ENCODE measurements at regions not wholly inside any gene's neighbourhood (a gene's known extent, or its start where the extent isn't known, plus 50 kb on each side); places are given as distances from the start of the nearest gene placed in this dataset.

GRCh38 chr16:26688105-26688504, 378.6 kb upstream of the C16orf82 start:
- no peak overlapping the region for H3K4me3 ChIP-seq (ENCODE audit: low read length in 2 of 2)
- H3K4me1 ChIP-seq (ENCODE audit: control insufficient read depth in 1 of 2, insufficient read depth in 2 of 2, low read length in 2 of 2) = no peaks in the 10 kb centered on the region
- no peaks in the 10 kb centered on the region for H3K27me3 ChIP-seq (ENCODE audit: control insufficient read depth in 1 of 2, insufficient read depth in 2 of 2, low read length in 1 of 2)
- DNase-seq (no peak), ATAC-seq (ENCODE audit: low FRiP score) (no peak)
- intact Hi-C loops (cut with DNase I) = no loop called here
- 51 to 59% methylated on average over 2 of the region's 2 CpGs for WGBS, 2 donors
- no peak overlapping the region for H3K27ac ChIP-seq (ENCODE audit: low read depth in 1 of 2, low read length in 2 of 2)
- no peaks in the 10 kb centered on the region for H3K36me3 ChIP-seq (ENCODE audit: control insufficient read depth in 1 of 2, insufficient read depth in 2 of 2, low read length in 1 of 2)
- peaks cover 3% of the 10 kb centered on the region for H3K9me3 ChIP-seq (ENCODE audit: control insufficient read depth, low read length)

- H3K36me3 ChIP-seq (ENCODE audit: control insufficient read depth in 1 of 2, insufficient read depth in 2 of 2, low read length in 1 of 2) = no peaks in the 10 kb centered on the region
- peaks cover 3% of the 10 kb centered on the region for H3K9me3 ChIP-seq (ENCODE audit: control insufficient read depth, low read length)
- H3K4me1 ChIP-seq (ENCODE audit: control insufficient read depth in 1 of 2, insufficient read depth in 2 of 2, low read length in 2 of 2) = no peaks in the 10 kb centered on the region
- intact Hi-C loops (cut with DNase I) = no loop called here
- ATAC-seq (ENCODE audit: low FRiP score) (no peak), DNase-seq (no peak)
- H3K27me3 ChIP-seq (ENCODE audit: control insufficient read depth in 1 of 2, insufficient read depth in 2 of 2, low read length in 1 of 2) = no peaks in the 10 kb centered on the region
- no peak overlapping the region for H3K27ac ChIP-seq (ENCODE audit: low read depth in 1 of 2, low read length in 2 of 2)
- H3K4me3 ChIP-seq (ENCODE audit: low read length in 2 of 2) = no peak overlapping the region
- 60 to 61% methylated on average over 7 of the region's 7 CpGs for WGBS, 2 donors
Observed at GRCh38 chr16:26688699-26689098, 378.0 kb upstream of the C16orf82 start.

- H3K4me3 ChIP-seq (ENCODE audit: low read length in 2 of 2) = no peak overlapping the region
- intact Hi-C loops (cut with DNase I) = no loop called here
- 53 to 75% methylated on average over 1 of the region's 1 CpG for WGBS, 2 donors
- DNase-seq (no peak), ATAC-seq (ENCODE audit: low FRiP score) (no peak)
- no peak overlapping the region for H3K27ac ChIP-seq (ENCODE audit: low read depth in 1 of 2, low read length in 2 of 2)
- H3K27me3 ChIP-seq (ENCODE audit: control insufficient read depth in 1 of 2, insufficient read depth in 2 of 2, low read length in 1 of 2) = no peaks in the 10 kb centered on the region
- H3K36me3 ChIP-seq (ENCODE audit: control insufficient read depth in 1 of 2, insufficient read depth in 2 of 2, low read length in 1 of 2) = no peaks in the 10 kb centered on the region
- peaks cover 4% of the 10 kb centered on the region for H3K9me3 ChIP-seq (ENCODE audit: control insufficient read depth, low read length)
- no peaks in the 10 kb centered on the region for H3K4me1 ChIP-seq (ENCODE audit: control insufficient read depth in 1 of 2, insufficient read depth in 2 of 2, low read length in 2 of 2)
Observed at GRCh38 chr16:26692658-26693057, 374.1 kb upstream of the C16orf82 start.

- H3K9me3 ChIP-seq (ENCODE audit: control insufficient read depth, low read length) = peaks cover 1% of the 10 kb centered on the region
- intact Hi-C loops (cut with DNase I) = no loop called here
- no peaks in the 10 kb centered on the region for H3K4me1 ChIP-seq (ENCODE audit: control insufficient read depth in 1 of 2, insufficient read depth in 2 of 2, low read length in 2 of 2)
- DNase-seq (no peak), ATAC-seq (ENCODE audit: low FRiP score) (no peak)
- no peak overlapping the region for H3K4me3 ChIP-seq (ENCODE audit: low read length in 2 of 2)
- no peaks in the 10 kb centered on the region for H3K27me3 ChIP-seq (ENCODE audit: control insufficient read depth in 1 of 2, insufficient read depth in 2 of 2, low read length in 1 of 2)
- H3K27ac ChIP-seq (ENCODE audit: low read depth in 1 of 2, low read length in 2 of 2) = no peak overlapping the region
- no peaks in the 10 kb centered on the region for H3K36me3 ChIP-seq (ENCODE audit: control insufficient read depth in 1 of 2, insufficient read depth in 2 of 2, low read length in 1 of 2)
- 48 to 49% methylated on average over 2 of the region's 2 CpGs for WGBS, 2 donors
Observed at GRCh38 chr16:26697807-26698206, 368.9 kb upstream of the C16orf82 start.

GRCh38 chr16:26700250-26700649, 366.5 kb upstream of the C16orf82 start:
- Histone ChIP-seq H3K27ac (ENCODE audit: low read depth in 1 of 2, low read length in 2 of 2) (no peak overlapping the region), H3K27me3 (ENCODE audit: control insufficient read depth in 1 of 2, insufficient read depth in 2 of 2, low read length in 1 of 2) (no peaks in the 10 kb centered on the region), H3K4me3 (ENCODE audit: low read length in 2 of 2) (no peak overlapping the region), H3K4me1 (ENCODE audit: control insufficient read depth in 1 of 2, insufficient read depth in 2 of 2, low read length in 2 of 2) (no peaks in the 10 kb centered on the region), H3K36me3 (ENCODE audit: control insufficient read depth in 1 of 2, insufficient read depth in 2 of 2, low read length in 1 of 2) (no peaks in the 10 kb centered on the region), H3K9me3 (ENCODE audit: control insufficient read depth, low read length) (peaks cover 1% of the 10 kb centered on the region)
- 50 to 55% methylated on average over 1 of the region's 1 CpG for WGBS, 2 donors
- ATAC-seq (ENCODE audit: low FRiP score) = no peak
- intact Hi-C loops (cut with DNase I) = no loop called here
- DNase-seq = no peak

GRCh38 chr16:26701243-26701886, 365.4 kb upstream of the C16orf82 start:
- Histone ChIP-seq H3K27me3 (ENCODE audit: control insufficient read depth in 1 of 2, insufficient read depth in 2 of 2, low read length in 1 of 2) (no peaks in the 10 kb centered on the region), H3K36me3 (ENCODE audit: control insufficient read depth in 1 of 2, insufficient read depth in 2 of 2, low read length in 1 of 2) (no peaks in the 10 kb centered on the region), H3K9me3 (ENCODE audit: control insufficient read depth, low read length) (peaks cover 1% of the 10 kb centered on the region), H3K4me3 (ENCODE audit: low read length in 2 of 2) (no peak overlapping the region), H3K27ac (ENCODE audit: low read depth in 1 of 2, low read length in 2 of 2) (no peak overlapping the region), H3K4me1 (ENCODE audit: control insufficient read depth in 1 of 2, insufficient read depth in 2 of 2, low read length in 2 of 2) (no peaks in the 10 kb centered on the region)
- WGBS, 2 donors = 81 to 90% methylated on average over 3 of the region's 3 CpGs
- DNase-seq (no peak), ATAC-seq (ENCODE audit: low FRiP score) (no peak)
- intact Hi-C loops (cut with DNase I) = no loop called here

GRCh38 chr16:26705346-26705745, 361.4 kb upstream of the C16orf82 start:
- 55 to 58% methylated on average over 1 of the region's 1 CpG for WGBS, 2 donors
- Histone ChIP-seq H3K4me3 (ENCODE audit: low read length in 2 of 2) (no peak overlapping the region), H3K27ac (ENCODE audit: low read depth in 1 of 2, low read length in 2 of 2) (no peak overlapping the region), H3K4me1 (ENCODE audit: control insufficient read depth in 1 of 2, insufficient read depth in 2 of 2, low read length in 2 of 2) (no peaks in the 10 kb centered on the region), H3K36me3 (ENCODE audit: control insufficient read depth in 1 of 2, insufficient read depth in 2 of 2, low read length in 1 of 2) (no peaks in the 10 kb centered on the region), H3K9me3 (ENCODE audit: control insufficient read depth, low read length) (peaks cover 3% of the 10 kb centered on the region), H3K27me3 (ENCODE audit: control insufficient read depth in 1 of 2, insufficient read depth in 2 of 2, low read length in 1 of 2) (no peaks in the 10 kb centered on the region)
- intact Hi-C loops (cut with DNase I) = no loop called here
- DNase-seq = no peak
- no peak for ATAC-seq (ENCODE audit: low FRiP score)

- H3K9me3 ChIP-seq (ENCODE audit: control insufficient read depth, low read length) = peaks cover 3% of the 10 kb centered on the region
- intact Hi-C loops (cut with DNase I) = no loop called here
- H3K4me1 ChIP-seq (ENCODE audit: control insufficient read depth in 1 of 2, insufficient read depth in 2 of 2, low read length in 2 of 2) = no peaks in the 10 kb centered on the region
- 81 to 84% methylated on average over 2 of the region's 2 CpGs for WGBS, 2 donors
- ATAC-seq (ENCODE audit: low FRiP score) (no peak), DNase-seq (no peak)
- H3K27me3 ChIP-seq (ENCODE audit: control insufficient read depth in 1 of 2, insufficient read depth in 2 of 2, low read length in 1 of 2) = no peaks in the 10 kb centered on the region
- H3K27ac ChIP-seq (ENCODE audit: low read depth in 1 of 2, low read length in 2 of 2) = no peak overlapping the region
- H3K4me3 ChIP-seq (ENCODE audit: low read length in 2 of 2) = no peak overlapping the region
- no peaks in the 10 kb centered on the region for H3K36me3 ChIP-seq (ENCODE audit: control insufficient read depth in 1 of 2, insufficient read depth in 2 of 2, low read length in 1 of 2)
Observed at GRCh38 chr16:26708428-26708827, 358.3 kb upstream of the C16orf82 start.

- no peaks in the 10 kb centered on the region for H3K36me3 ChIP-seq (ENCODE audit: control insufficient read depth in 1 of 2, insufficient read depth in 2 of 2, low read length in 1 of 2)
- peaks cover 3% of the 10 kb centered on the region for H3K9me3 ChIP-seq (ENCODE audit: control insufficient read depth, low read length)
- H3K4me3 ChIP-seq (ENCODE audit: low read length in 2 of 2) = no peak overlapping the region
- 65 to 70% methylated on average over 6 of the region's 6 CpGs for WGBS, 2 donors
- DNase-seq (no peak), ATAC-seq (ENCODE audit: low FRiP score) (no peak)
- H3K4me1 ChIP-seq (ENCODE audit: control insufficient read depth in 1 of 2, insufficient read depth in 2 of 2, low read length in 2 of 2) = no peaks in the 10 kb centered on the region
- intact Hi-C loops (cut with DNase I) = no loop called here
- no peaks in the 10 kb centered on the region for H3K27me3 ChIP-seq (ENCODE audit: control insufficient read depth in 1 of 2, insufficient read depth in 2 of 2, low read length in 1 of 2)
- H3K27ac ChIP-seq (ENCODE audit: low read depth in 1 of 2, low read length in 2 of 2) = no peak overlapping the region
Observed at GRCh38 chr16:26709175-26709574, 357.6 kb upstream of the C16orf82 start.
